ENCODE measurements at regions not wholly inside any gene's neighbourhood (a gene's known extent, or its start where the extent isn't known, plus 50 kb on each side); places are given as distances from the start of the nearest gene placed in this dataset.

GRCh38 chr4:44071959-44072955 is 376.4 kb downstream of the KCTD8 start:
- TF ChIP-seq, protein P1, sequence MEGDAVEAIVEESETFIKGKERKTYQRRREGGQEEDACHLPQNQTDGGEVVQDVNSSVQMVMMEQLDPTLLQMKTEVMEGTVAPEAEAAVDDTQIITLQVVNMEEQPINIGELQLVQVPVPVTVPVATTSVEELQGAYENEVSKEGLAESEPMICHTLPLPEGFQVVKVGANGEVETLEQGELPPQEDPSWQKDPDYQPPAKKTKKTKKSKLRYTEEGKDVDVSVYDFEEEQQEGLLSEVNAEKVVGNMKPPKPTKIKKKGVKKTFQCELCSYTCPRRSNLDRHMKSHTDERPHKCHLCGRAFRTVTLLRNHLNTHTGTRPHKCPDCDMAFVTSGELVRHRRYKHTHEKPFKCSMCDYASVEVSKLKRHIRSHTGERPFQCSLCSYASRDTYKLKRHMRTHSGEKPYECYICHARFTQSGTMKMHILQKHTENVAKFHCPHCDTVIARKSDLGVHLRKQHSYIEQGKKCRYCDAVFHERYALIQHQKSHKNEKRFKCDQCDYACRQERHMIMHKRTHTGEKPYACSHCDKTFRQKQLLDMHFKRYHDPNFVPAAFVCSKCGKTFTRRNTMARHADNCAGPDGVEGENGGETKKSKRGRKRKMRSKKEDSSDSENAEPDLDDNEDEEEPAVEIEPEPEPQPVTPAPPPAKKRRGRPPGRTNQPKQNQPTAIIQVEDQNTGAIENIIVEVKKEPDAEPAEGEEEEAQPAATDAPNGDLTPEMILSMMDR (conservative IDR thresholded peaks at IDR 0.05) = no peak
- no peak for TF ChIP-seq ZFX (IDR thresholded peaks at IDR 0.05)
